GM12873 (cell line): ENCODE measurements at regions not wholly inside any gene's neighbourhood (a gene's known extent, or its start where the extent isn't known, plus 50 kb on each side); places are given as distances from the start of the nearest gene placed in this dataset.

ENCODE experiments used
- TF ChIP-seq, protein P1 (sequence below): IDR thresholded peaks from 2 replicates; pipeline ENCODE4 v1.5.1; 2012; ENCODE audit warnings: low read depth, mild to moderate bottlenecking, moderate library complexity, low read length, control low read depth; ENCODE audit not compliant: insufficient read depth; ENCODE audit errors: missing control alignments

DNA sequence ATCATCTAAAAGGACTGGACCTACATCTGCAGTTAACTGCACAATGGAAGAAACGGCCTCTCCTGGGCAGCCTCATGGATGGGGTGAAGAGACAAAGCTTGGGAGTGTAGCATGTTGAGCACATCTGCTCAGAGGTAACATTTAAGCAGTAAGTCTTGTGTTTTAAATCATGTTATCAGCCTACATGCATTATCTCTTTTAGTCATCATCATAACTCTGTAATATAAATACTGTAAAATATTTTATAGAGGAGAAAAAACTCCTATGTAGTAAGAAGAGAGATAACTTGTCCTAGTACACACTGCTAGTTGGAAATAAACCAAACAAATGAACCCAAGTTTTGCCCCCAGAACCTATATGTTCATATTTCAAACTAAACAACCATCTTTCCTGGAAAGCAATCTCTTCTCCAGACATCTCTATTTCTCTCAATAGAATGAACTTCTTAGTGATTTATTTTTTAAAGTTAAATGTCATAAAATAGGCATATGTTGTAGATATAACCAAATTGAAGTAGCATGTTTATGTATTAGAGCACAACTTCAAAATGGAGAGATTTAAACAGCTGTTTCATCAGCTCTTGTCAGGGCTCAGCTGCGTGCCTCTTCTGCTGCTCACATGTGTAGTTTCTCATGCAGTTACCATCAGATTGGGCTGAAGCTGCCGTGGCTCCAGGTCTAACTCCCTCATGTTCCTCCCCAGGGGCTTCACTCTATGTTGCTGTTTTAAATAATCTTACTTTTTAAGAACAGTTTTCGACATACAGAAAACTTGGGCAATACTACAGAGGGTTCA lies 581.8 kb upstream of the ZFP42 start:
- TF ChIP-seq, protein P1, sequence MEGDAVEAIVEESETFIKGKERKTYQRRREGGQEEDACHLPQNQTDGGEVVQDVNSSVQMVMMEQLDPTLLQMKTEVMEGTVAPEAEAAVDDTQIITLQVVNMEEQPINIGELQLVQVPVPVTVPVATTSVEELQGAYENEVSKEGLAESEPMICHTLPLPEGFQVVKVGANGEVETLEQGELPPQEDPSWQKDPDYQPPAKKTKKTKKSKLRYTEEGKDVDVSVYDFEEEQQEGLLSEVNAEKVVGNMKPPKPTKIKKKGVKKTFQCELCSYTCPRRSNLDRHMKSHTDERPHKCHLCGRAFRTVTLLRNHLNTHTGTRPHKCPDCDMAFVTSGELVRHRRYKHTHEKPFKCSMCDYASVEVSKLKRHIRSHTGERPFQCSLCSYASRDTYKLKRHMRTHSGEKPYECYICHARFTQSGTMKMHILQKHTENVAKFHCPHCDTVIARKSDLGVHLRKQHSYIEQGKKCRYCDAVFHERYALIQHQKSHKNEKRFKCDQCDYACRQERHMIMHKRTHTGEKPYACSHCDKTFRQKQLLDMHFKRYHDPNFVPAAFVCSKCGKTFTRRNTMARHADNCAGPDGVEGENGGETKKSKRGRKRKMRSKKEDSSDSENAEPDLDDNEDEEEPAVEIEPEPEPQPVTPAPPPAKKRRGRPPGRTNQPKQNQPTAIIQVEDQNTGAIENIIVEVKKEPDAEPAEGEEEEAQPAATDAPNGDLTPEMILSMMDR = no peak

DNA sequence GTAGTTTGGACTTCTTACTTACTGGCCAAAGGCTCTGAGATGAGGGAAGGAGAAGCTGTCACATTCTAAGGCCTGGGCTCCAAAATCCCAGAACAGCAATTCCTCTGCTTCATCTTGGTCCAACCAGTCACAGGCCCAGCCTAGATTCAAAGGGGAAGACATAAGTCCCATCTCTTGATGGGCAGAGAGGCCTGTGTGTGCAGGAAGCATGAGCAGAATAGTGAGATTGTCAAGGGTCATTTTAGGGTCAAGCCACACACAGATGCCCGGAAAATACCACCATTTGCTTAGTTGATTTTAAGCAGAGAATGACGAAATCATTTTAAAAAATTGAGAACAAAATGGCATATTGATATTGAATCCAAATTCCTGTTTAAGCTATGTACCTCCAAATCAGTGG lies 580.9 kb upstream of the ZFP42 start:
- TF ChIP-seq, protein P1 = no peak

DNA sequence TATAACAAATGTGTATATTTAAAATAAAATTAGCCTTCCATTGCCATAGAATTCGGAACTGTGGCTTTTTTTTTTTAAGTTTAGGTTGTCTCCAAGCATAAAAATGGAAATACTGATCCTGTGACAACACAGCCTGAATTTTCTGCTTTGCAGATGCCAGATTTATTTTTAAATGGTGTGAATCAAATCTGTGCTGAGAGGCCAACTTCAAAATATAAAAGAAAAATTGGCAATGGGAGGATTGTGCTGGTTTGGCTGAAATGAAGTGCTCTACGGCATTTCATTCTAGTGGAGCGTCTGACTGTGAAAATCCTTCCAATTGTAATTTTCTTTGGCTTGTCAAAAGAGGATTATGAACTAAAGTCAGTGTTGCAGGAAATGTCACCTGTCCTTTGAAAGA lies 580.3 kb upstream of the ZFP42 start:
- TF ChIP-seq, protein P1 = no peak

DNA sequence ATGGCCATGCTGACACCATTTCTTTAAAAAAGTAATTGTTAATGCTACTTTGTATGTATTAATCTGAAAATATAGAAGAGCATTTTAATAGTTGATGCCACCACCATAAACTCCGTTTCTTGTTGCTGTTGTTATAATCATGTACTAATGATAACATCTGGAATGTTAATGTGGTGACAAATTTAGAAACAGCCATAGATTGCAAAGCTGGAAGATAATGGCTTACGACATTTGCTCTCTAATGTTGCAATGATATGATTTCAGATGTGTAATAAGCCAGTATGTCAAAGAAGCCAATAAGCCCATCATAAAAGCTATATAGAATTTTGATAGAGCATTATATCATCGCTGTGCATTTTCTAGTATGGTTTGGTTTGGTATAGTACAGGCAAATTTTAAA lies 579.4 kb upstream of the ZFP42 start:
- TF ChIP-seq, protein P1 = no peak

DNA sequence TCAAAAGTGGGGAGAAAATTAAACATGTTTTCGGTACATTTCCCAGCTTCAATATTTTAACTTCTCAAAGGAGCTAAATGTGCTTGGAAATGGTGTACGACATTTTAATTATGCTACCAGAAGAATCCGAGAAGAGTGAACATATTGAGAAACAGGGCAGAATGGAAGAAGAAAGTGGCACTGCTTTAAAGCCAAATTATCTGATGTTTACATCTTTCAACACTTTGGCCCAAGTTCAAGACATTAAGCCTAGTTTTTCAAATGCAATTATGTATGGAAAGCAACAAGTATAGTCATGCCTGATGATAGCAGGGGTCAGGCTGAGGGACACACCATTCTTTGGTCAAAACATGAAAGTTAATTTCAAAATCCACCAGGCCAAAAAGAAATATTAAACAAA lies 577.9 kb upstream of the ZFP42 start:
- TF ChIP-seq, protein P1 = no peak

DNA sequence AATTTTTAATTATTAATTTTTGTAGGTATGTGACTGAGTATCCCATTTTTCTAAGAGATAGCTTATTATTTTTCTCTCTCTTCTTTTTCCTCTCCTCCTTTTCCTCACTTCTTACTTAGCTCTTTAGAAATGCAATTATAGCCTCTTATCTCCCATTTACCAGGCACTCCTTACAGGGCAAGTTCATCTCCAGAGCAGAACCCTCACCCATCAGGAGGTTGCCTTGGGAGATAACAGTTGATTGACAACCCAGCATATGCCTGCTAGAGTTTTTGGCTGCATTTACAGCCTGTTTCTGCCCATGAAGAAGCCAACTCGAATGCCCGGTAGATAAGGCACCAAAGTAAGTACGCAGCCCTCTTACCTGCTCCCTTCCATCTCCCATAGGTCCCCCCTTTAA lies 572.9 kb upstream of the ZFP42 start:
- TF ChIP-seq, protein P1 = no peak

DNA sequence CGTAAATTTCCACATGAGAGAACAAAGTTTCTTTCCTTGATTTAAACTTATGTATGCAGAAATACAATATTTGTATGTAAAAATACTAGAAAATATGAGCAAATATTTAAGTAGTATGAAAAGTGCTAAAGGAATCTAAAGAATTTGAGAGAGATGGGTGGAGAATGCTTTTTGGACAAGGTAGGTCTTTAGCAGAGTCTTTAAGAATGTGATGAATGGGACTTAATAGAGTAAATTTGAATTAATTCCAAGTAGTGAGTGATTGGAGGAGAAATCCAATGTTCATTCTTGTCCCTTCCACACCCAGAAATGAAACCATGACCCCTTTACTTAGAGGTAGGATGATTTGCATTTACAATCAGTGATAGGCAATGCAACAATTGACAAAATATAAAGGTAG lies 570.9 kb upstream of the ZFP42 start:
- TF ChIP-seq, protein P1 = no peak

DNA sequence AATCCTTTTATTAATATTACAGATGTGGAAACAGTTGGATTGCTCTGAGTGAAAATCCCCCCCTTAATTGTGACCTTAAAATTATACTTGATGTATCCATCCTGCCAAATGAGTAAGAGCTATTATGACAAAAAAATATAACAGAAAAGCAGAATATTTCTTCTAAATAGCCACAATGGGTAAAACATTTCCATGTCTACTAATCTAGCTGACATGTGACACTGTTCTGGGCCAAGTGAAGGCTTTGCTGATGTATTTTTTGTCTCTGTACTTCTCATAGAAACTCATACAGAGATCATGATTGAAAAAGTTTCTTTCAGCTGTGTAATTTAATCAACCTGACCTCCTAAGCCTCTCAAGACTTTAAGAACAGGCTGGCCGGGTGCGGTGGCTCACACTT lies 569.1 kb upstream of the ZFP42 start:
- TF ChIP-seq, protein P1 = no peak
